ENCODE measurements at regions not wholly inside any gene's neighbourhood (a gene's known extent, or its start where the extent isn't known, plus 50 kb on each side); places are given as distances from the start of the nearest gene placed in this dataset.

GRCh38 chr2:123953846-123954245 is 71.2 kb upstream of the CNTNAP5 start:
- TF ChIP-seq CTCF (IDR thresholded peaks at IDR 0.05) (no peak), POLR2A (IDR thresholded peaks at IDR 0.05) (no peak)

All from right lobe of liver (tissue), 4 donors.